HS-5 (cell line): ENCODE measurements at regions not wholly inside any gene's neighbourhood (a gene's known extent, or its start where the extent isn't known, plus 50 kb on each side); places are given as distances from the start of the nearest gene placed in this dataset.

Source experiments
- DNase-seq: peaks from one replicate; pipeline ENCODE4 v3.0.0-alpha.2; 2012; ENCODE audit warnings: low read depth

DNA sequence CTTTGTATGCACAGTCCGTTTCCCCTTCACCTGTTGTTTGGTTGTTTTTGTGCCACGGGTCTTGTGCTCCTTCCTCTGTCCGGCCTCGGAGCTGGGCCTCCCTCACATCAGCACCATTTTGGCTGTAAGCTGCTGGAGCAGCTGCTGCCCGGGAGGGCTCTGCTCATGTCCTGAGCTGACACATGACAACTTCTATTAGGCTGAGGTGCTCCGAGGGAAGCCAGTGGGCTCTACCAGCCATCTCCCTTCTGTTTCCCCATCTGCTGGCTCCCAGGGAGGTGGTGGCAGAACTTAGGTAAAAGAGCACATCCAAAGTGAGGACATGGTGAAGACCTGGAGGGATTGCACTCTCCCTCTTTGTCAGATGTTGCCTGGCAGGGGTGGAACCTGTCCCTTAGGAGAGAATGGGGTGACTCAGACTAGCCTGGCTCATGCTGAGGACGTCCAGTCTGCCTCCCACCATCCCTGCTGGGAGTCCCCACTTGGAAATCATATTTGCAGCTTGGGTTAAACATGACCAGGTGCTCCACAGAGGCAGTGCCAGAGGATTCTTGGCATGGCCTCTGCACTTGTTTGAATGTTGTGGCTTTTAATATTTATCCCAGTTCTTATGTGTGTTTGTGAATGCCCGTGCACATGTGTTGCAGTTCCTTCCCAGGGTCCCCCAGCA is 49.8 kb upstream of the TNP1 start:
- DNase-seq = no peak
